NCI-H345 treated with DMSO at 0.1 percent for 48 hours (cell line): ENCODE measurements at regions not wholly inside any gene's neighbourhood (a gene's known extent, or its start where the extent isn't known, plus 50 kb on each side); places are given as distances from the start of the nearest gene placed in this dataset.
"Not testable (repeated sequence)": the region's sequence is repeated elsewhere in the genome, so short reads cannot be mapped to it uniquely, and the experiment has no call there.

Source experiments
- DNase-seq: peaks from one replicate; lab custom pipeline; 2025; ENCODE audit not compliant: unreplicated experiment; lab: John Stamatoyannopoulos, UW

DNA sequence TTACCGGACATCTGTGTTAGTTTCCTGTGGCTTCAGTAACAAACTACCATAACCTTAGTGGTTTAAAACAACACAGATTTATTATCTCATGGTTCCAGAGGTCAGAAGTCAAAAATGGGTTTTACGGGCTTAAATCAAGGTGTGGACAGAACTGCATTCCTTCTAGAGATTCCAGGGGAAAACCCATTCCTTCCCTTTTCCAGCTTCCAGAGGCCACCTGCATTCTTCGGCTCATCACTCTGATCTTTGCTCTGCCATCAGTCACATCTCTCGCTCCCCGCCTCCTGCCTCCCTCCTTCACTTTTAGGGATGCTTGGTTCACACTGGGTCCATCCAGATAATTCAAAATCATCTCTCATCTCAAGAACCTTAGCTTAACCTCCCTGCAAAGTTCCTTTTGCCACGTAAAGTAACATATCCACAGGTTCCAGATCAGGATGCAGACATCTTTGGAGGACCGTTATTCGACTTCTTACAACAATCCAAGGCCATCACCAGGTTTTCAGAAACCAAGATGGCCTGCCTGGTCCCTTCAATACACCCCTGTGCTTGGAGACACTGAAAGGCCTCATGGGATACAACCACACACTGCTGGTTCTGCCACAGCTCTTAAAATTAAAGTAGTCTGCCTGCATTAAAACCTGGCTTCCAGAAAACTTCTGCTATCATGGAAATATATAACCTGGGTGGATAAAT is 225.9 kb upstream of the MYO3A start:
- no peak for DNase-seq

DNA sequence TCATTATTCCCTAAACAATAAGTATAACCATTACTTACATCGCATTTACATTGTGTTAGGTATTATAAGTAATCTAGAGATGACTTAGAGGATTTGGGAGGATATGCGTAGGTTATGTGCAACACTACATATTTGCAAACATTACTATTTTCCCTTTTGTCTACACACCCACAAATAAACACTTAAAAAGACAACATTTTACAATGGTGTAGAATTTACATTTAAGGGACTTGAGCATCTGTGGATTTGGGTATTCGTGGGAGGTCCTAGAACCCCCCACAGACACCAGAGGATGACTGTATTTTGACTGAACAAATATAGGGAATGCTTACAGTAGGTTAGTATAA is 220.2 kb upstream of the MYO3A start:
- DNase-seq, result no peak

DNA sequence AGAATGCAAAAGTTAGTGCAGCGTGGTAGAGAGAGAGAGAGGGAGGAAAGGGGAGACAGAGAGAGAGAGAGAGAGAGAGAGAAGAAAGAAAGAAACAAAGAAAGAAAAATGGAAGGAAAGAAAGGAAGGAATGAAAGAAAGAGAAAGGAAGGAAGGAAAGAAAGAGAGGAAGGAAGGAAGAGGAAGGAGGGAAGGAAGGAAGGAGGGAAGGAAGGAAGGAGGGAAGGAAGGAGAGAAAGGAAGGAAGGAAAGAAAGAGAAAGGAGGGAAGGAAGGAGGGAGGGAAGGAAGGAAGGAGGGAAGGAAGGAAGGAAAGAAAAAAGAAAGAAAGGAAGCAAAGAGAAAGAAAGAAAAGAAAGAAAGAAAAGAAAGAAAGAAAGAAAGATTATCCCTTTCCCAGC is 209.8 kb upstream of the MYO3A start:
- DNase-seq, result no peak

DNA sequence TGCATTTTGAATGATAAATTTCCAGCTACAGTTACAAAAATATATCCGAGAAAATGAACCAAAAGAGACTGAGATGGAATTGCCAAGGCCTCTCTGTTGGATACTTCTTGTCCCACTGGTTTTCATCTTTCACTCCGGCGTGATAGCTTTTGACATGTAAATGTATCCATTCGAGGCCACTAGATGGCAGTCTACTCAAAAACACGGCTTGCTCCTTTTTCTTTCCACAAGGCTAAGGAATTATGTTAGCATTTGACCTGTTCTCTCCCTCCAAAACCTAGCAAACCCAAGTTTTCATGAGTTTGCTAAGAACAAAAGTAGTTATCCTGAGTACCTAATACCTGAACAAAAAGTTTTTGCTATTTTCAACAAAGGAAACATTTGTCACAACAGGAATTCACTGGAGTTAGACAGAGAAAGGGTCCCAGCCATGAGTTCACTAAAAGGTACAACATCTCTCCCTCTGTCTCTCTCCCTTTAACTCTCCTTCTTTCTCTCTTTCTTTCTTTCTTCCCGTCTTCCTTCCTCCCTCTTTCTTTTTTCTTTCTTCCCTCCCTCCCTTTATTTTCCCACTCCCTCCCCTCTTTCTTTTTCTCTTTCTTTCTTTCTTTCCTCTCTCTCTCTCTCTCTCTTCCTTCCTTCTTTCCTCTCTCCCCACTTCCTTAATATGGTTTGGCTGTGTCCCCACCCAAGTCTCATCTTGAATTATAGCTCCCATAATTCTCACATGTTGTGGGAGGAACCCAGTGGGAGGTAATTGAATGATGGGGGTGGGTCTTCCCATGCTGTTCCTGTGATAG is 207.9 kb upstream of the MYO3A start:
- DNase-seq, result no peak

DNA sequence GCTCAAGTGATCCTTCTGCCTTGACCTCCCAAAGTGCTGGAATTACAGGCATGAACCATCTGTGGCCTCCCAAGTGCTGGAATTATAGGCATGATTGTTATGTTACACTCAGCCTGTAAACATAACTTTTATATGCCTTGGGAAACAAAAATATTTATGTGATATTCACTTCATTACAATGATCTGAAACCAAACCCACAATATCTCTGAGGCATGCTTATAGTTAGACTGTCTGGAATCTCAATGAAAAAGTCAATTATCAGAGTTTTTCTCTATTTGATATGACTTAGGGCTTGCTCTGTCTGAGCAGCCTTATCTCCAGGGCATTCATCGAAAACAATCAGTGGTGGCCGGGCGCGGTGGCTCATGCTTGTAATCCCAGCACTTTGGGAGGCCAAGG is 195.3 kb upstream of the MYO3A start:
- DNase-seq, result no peak

DNA sequence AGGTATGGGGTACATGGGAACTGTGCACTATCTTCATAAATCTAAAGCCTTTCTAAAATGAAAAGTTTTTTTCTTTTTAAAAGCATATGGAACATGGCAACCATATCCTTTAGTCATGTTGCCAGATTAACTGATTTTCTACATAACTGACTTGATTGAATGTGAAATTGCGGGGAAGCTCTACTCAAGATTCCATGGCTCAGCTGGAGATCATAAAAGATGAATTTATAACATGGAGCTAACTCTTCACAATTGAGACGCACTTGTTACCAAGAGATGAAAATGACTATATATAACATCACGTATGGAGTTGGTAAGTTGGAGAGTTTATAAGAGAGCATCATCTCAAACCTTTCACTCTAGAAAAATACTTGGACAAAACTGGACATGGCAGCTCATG is 190.2 kb upstream of the MYO3A start:
- no peak for DNase-seq

DNA sequence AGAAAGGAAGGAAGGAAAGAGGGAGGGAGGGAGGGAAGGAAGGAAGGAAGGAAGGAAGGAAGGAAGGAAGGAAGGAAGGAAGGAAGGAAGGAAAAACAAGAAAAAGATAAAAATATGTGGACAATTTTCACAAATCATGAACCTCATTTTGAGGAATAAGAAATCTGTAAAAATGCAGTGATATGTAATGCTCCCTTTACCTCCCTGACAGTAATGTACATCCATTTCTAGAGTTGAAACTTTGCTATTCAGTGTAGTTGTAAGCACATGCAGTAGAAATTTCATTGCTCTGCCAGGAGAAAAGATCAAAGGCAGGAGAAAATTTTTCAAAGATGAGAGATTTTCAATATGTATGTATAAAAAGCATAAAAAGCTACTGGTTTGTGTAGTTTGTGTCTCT is 189.5 kb upstream of the MYO3A start:
- no peak for DNase-seq

DNA sequence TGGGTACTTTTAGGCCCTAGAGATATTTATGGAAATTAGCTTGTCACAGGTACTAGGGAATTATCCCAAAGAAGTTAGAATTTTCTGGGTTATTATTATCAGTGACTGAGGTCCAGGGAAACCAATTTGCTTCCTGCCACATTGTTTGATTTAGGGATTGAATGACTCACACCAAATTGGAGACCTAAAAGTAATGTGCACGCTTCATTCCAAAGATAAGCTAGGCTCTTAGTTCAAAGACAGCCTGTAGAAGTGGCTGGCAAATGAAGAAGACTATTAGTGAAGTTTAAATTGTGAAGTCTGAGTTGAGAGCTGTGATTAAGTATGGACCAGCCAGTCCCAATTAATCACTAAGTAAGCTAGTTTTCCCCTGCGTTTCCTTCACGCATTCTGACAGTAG is 188.1 kb upstream of the MYO3A start:
- DNase-seq, result no peak

DNA sequence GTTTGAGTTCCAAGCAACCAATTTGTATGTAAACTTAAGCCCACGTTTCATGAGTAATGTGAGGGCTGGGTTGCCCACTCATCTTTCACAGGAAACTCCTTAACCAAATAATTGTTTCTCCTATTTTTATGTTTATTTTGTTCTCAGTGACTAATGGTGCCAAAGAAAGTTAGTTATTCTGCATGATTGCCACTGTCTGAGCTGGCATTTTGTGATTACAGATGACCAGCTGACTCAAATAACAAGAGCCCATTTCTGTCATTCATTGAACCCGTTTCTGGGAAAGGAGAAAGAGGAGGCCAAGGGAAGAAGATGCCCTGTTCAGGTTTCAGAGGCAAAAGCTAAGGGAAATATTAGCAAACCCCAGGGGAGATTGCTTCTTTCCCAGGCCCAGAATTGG is 186.9 kb upstream of the MYO3A start:
- DNase-seq, result no peak

DNA sequence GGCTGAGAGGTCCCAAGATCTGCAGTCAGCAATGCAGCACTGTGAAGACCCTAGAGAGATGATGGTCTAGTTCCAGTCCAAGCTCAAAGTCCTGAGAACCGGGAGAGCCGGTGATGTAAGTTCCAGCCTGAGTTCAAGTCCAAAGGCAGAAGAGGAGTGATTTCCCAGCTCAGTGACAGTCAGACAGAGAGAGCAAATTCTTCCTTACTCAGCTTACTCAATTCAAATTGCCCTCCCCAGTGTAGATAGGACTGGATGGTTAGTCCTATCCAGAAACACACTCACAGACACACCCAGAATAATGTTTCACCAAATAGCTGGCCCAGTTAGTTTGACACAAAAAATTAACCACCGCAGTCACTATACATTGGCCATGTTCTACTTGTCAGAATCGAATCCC is 185.5 kb upstream of the MYO3A start:
- DNase-seq, result no peak

DNA sequence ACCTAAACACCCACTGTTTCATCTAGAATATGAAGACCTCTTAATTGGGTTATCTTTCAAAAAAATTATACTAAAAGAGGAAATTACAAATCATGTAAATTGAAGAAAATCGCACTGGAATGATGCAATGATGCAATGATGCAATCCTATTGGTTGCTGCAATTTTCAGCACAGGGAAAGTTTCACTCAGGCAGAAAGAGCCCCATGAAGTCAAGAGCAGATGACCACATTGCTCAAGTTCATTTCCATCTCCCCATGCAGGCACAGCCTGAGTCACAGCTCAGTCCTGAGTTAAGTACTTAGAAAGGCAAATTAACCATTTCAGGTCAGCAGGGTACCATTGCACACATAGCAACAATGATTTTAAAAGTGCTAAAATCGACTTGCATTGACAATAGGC is 180.3 kb upstream of the MYO3A start:
- DNase-seq, result no peak

DNA sequence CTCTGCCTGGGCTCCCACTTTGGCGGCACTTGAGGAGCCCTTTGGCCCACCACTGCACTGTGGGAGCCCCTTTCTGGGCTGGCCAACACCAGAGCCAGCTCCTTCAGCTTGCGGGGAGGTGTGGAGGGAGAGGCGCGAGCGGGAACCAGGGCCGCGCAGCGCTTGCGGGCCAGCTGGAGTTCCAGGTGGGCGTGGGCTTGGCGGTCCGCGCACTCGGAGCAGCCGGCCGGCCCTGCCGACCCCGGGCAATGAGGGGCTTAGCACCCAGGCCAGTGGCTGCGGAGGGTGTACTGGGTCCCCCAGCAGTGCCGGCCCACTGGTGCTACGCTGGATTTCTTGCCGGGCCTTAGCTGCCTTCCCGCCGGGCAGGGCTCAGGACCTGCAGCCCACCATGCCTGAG is 178.2 kb upstream of the MYO3A start:
- not testable (repeated sequence) for DNase-seq

DNA sequence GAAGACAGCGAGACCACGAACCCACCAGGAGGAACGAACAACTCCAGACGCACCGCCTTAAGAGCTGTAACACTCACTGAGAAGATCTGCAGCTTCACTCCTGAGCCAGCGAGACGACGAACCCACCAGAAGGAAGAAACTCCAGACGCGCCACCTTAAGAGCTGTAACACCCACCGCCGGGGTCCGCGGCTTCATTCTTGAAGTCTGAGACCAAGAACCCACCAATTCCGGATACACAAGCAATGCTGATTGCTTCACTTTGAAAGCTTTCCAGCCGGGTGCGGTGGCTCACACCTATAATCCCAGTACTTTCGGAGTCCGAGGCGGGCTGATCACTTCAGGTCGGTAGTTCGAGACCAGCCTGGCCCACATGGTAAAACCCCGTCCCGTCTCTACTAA is 177.2 kb upstream of the MYO3A start:
- DNase-seq, result no peak

DNA sequence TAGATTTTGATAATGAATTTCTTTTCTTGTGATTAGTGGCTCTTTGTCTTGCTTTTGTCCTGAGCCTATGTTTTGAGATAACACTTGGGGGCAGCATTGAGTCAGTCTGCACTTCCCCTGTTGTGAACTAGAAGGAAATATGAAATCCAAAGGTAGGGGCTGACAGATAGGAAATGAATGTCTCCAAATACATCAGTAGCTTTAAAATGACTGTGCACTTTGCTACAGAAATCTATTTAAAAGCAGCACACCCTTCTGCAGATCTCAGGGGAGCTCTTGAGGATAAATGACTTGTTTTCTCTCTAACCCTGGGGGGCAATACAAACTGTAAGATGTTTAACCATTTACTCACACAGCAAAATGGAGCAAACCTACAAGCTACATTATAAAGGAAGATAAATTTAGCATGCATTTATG is 176.0 kb upstream of the MYO3A start:
- no peak for DNase-seq

DNA sequence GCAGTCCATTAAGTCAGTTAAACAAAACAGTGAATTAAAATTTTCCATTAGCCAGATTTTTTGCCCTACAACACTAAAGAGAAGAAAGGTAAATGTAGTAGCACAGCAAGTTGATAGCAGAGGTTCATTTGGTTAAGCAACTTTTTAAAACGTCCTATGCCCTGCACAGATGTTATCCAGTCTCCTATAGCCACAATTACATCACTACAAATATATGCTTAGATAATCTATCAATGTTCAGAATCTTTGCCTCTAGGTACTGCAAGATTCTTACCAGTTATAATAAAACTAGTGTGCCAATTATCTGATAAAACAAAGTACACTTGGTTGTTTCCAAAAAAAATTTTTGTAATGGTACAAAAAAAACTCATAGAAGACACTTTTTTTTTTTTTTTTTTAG is 175.5 kb upstream of the MYO3A start:
- no peak for DNase-seq

DNA sequence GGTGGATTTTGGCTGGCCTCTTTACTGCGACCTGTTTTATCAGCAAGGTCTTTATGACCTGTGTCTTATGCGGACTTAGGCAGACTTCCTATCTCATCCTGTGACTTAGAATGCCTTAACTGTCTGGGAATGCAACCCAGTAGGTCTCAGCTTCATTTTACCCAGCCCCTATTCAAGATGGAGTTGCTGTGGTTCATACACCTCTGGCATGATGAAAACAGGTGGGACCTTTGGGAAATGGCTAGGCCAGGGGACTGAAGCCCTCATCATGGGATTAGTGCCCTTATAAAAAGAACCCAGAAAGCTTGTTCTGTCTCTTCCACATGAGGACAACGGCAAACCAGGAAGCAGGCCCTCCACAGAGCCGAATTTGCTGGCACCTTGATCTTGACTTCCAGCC is 172.1 kb upstream of the MYO3A start:
- no peak for DNase-seq

DNA sequence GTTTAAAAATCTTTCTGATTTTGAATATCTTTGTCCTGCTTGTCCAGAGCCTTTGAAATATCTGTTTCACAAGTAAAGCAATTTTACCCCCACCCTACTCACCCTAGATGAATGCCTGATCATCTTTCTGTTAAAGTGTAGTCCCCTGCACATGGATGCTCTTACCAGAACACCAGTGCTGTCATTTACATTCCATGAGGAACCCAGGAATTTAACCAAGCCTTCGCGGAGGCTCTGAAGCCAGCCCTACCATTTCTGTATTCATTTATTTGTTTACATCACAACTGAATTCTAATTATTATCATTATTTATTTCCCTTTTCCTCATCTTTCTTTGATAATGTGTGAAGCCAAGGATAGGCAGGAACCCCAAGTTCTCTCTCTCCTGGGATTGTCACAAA is 167.8 kb upstream of the MYO3A start:
- no peak for DNase-seq

DNA sequence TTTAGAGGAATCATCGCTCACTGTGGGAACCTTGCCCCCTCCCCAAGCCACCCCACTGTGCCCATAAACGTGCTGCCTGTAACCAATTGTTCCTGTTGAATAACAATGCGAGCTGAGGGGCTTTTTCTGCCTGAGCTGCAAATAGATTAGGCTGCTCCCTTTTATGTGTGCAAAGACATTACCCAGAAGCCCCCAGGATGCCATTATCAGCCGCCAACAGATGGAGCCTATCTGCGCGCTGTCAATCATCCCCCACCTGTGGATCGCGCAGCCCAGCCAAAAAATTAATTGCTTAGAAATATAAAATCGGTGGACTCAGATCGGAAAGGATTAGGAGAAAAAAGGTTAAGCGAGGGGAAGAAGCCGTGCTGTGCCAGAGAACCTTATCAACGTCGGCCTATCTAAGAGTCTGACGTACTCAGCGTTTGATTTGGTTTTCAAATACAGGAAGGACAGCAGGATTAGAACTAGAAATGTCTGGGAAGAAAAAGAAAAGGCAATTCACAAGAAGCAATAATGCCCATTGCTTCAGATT is 167.3 kb upstream of the MYO3A start:
- no peak for DNase-seq

DNA sequence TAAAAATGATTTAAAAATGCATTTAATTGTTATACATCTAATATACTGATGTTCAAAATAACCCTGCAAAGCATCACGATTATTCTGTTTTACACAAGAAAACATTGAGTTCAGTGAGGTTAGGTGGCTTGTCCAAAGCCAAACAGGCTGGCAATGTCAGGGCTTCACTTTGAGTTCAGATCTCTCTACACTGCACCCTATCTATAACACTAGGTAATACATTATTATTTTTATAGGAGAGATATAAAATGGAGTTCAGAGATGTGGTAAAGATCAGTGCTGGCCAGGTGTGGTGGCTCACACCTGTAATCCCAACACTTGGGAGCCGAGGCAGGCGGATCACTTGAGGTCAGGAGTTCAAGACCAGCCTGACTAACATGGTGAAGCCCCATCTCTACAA is 165.9 kb upstream of the MYO3A start:
- no peak for DNase-seq

DNA sequence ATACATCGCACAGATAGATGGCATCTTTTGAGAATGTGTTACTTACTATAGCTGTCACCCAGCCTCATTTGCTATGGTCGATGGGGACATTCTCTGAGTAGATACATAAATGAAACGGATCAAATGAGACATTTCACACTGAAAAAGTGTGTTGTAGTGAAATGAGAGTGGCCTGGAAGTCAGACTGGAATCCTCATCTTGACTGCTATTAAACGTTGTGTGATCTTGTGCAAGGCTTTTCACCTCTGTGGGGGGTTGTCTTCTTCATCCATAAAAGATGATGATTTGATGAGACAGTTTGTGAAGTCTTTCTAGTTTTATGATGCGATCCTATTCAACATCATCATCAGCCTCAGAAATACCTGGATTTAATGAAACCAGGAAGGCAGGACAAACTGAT is 155.4 kb upstream of the MYO3A start:
- no peak for DNase-seq

DNA sequence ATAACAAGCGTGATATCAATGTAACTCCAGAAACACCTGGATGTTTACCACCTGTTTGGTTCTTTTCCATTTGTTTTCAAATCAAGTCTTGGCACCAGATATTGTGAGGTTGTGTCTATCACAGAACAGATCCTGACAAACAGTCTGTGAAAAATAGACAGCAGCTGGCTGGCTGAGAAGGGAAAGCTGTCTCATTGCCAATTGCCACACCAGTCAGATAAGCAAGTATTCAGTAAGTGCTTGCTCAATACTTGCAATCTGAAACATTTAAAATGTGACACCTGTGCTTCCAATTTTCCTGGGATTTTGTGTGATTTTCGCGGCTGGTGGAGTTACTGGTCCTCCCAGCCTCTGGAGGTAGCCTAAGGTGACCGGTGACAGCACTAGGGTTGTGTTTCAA is 147.9 kb upstream of the MYO3A start:
- DNase-seq, result no peak

DNA sequence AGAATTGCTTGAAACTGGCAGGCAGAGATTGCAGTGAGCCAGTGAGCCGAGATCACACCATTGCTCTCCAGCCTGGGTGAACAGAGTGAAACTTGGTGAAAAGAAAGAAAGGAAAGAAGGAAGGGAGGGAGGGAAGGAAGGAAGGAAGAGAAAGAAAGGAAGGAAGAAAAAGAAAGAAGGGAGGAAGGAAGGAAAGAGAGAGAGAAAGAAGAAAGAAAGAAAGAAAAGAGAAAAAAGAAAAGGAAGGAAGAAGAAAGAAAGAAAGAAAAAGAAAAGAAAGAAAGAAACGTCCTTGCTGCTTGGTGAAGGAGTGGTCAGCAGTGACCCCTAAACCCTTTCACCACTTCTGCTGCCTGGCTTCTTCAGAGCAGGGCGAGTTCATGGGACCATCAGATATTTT is 147.1 kb upstream of the MYO3A start:
- DNase-seq, result no peak
